ENCODE measurements at regions not wholly inside any gene's neighbourhood (a gene's known extent, or its start where the extent isn't known, plus 50 kb on each side); places are given as distances from the start of the nearest gene placed in this dataset.

- Histone ChIP-seq H2BK5ac (ENCODE audit: low read depth, low read length) (no peak overlapping the region), H3K56ac (replicated peaks; ENCODE audit: insufficient read length, low read depth, low read length) (no peak overlapping the region), H4K5ac (ENCODE audit: insufficient read length, low read depth, low read length) (no peak overlapping the region), H2BK20ac (ENCODE audit: low read length) (no peak overlapping the region), H3K4ac (replicated peaks; ENCODE audit: insufficient read length, low read depth, low read length) (no peak overlapping the region), H3K27me3 (replicated peaks in 1 of 4; ENCODE audit: control insufficient read depth in 3 of 4, extremely low read depth in 1 of 4, insufficient read depth in 3 of 4, low read length in 3 of 4) (peaks cover 0 to 1% (median 0%) of the 10 kb centered on the region in 4 experiments; a peak in 1 of 7 replicates), H2AFZ (ENCODE audit: low read length) (no peak overlapping the region), H3K18ac (ENCODE audit: extremely low read depth, low read length) (no peak overlapping the region), H2BK120ac (replicated peaks; ENCODE audit: low read depth, low read length) (no peak overlapping the region), H3K4me3 (ENCODE audit: extremely low read depth in 1 of 4, insufficient read depth in 2 of 4, low read depth in 3 of 4, low read length in 4 of 4) (no peak overlapping the region), H4K20me1 (replicated peaks in 1 of 2; ENCODE audit: control insufficient read depth in 1 of 2, insufficient read depth in 2 of 2, low read length in 2 of 2) (no peaks in the 10 kb centered on the region), H3K4me1 (replicated peaks in 1 of 4; ENCODE audit: control insufficient read depth in 3 of 4, insufficient read depth in 4 of 4, low read length in 3 of 4) (peaks cover 0 to 2% (median 0%) of the 10 kb centered on the region in 4 experiments; a peak in 1 of 7 replicates), H3K23ac (ENCODE audit: insufficient read length) (no peak overlapping the region), H3K79me2 (ENCODE audit: control insufficient read depth in 1 of 2, insufficient read depth in 2 of 2, low read length in 2 of 2) (no peaks in the 10 kb centered on the region), H4K91ac (replicated peaks; ENCODE audit: insufficient read length, low read length) (no peak overlapping the region), H4K8ac (ENCODE audit: extremely low read depth, insufficient read depth, low read length) (no peak overlapping the region), H2BK12ac (ENCODE audit: low read depth, low read length) (no peak overlapping the region), H3K27ac (ENCODE audit: low read depth, low read length) (no peak overlapping the region), H3K36me3 (ENCODE audit: control insufficient read depth in 2 of 4, insufficient read depth in 4 of 4, low read length in 3 of 4) (no peaks in the 10 kb centered on the region), H2BK15ac (ENCODE audit: low read length) (no peak overlapping the region), H3K79me1 (ENCODE audit: low read depth, low read length) (no peaks in the 10 kb centered on the region), H2AK5ac (ENCODE audit: low read depth, low read length) (no peak overlapping the region), H3K23me2 (ENCODE audit: low read depth, low read length) (no peaks in the 10 kb centered on the region; the same call in 1 of the 2 replicates), H3K14ac (ENCODE audit: insufficient read length) (no peak overlapping the region), H3K4me2 (ENCODE audit: insufficient read depth in 1 of 2, low read depth in 2 of 2, low read length in 2 of 2) (no peak overlapping the region), H3K9me3 (ENCODE audit: insufficient read depth in 2 of 2, low read depth in 1 of 2, low read length in 1 of 2) (no peaks in the 10 kb centered on the region), H3K9ac (replicated peaks in 1 of 4; ENCODE audit: extremely low read depth in 1 of 4, low read depth in 3 of 4, low read length in 3 of 4) (no peak overlapping the region)
- no peak for FAIRE-seq
- ChIA-PET POLR2A (ENCODE audit: partially characterized antibody) (no interaction called here), CTCF (ENCODE audit: partially characterized antibody) (interaction anchor here (1.2 kb wide), 1 partner anchor 11 kb away, joined by 4 read pairs; no protein-coding TSS in a partner anchor)
- DNase-seq (ENCODE audit: low read depth in 1 of 2, low spot score in 2 of 2): no peak
- no peak for TF ChIP-seq SIRT6 (IDR thresholded peaks at IDR 0.05; ENCODE audit: low read length)
- TF ChIP-seq BACH1 (IDR thresholded peaks at IDR 0.05; ENCODE audit: low read length): no peak
- no peak for TF ChIP-seq FOSL1 (IDR thresholded peaks at IDR 0.05; ENCODE audit: insufficient read depth, low read depth, low read length)
- TF ChIP-seq ATF3 (IDR thresholded peaks at IDR 0.05; ENCODE audit: insufficient read depth, low read depth, low read length): no peak
- no peak for TF ChIP-seq NRF1 (IDR thresholded peaks at IDR 0.05; ENCODE audit: low read depth, low read length)
- TF ChIP-seq SP4 (IDR thresholded peaks at IDR 0.05; ENCODE audit: low read length): no peak
- TF ChIP-seq CBX8 (IDR thresholded peaks at IDR 0.05; ENCODE audit: borderline replicate concordance, low read depth, low read length): no peak
- TF ChIP-seq SP2 (IDR thresholded peaks at IDR 0.05; ENCODE audit: low read length): no peak
- no peak for TF ChIP-seq ASH2L (IDR thresholded peaks at IDR 0.05; ENCODE audit: low read length)
- no peak for TF ChIP-seq SIN3A (conservative IDR thresholded peaks at IDR 0.05 in 1 of 2, IDR thresholded peaks at IDR 0.05 in 1 of 2; ENCODE audit: low read depth in 1 of 2, low read length in 2 of 2)
- no peak for TF ChIP-seq KDM1A (IDR thresholded peaks at IDR 0.05; ENCODE audit: borderline replicate concordance, low read length)
- no peak for TF ChIP-seq ZNF274 (IDR thresholded peaks at IDR 0.05; ENCODE audit: borderline replicate concordance, extremely low read depth, low read length)
- no peak for TF ChIP-seq GABPA (IDR thresholded peaks at IDR 0.05; ENCODE audit: borderline replicate concordance, insufficient read depth, low read length)
- no peak for TF ChIP-seq RXRA (IDR thresholded peaks at IDR 0.05; ENCODE audit: insufficient read depth, low read depth, low read length)
- TF ChIP-seq EGR1 (IDR thresholded peaks at IDR 0.05; ENCODE audit: borderline replicate concordance, low read depth, low read length): no peak
These were observed 853.0 kb downstream of the TRHDE start for GRCh38 chr12:73125148-73125547.

All from H1 (cell line).